Adrenal gland (tissue), 9 donors: ENCODE measurements at regions not wholly inside any gene's neighbourhood (a gene's known extent, or its start where the extent isn't known, plus 50 kb on each side); places are given as distances from the start of the nearest gene placed in this dataset.
"Not testable (repeated sequence)": the region's sequence is repeated elsewhere in the genome, so short reads cannot be mapped to it uniquely, and the experiment has no call there.

Experiments used
- DNase-seq, 7 donors: peaks; one replicate each; pipeline ENCODE4 v3.0.0-alpha.2; 2019 to 2020
- H3K27ac ChIP-seq, 5 donors: fragments of 200-600 bp; sonication (generic) in 4 of 5; 1 replicate in 3 of 5; 2 replicates in 2 of 5; pipeline versions ENCODE4 v1.5.1 to v1.8.0; 2016 to 2020; ENCODE audit warnings: mild to moderate bottlenecking in 1 of 5
- H3K27me3 ChIP-seq: fragments of 200-600 bp; 2 replicates; pipeline ENCODE4 v1.8.0; 2021
- H3K36me3 ChIP-seq, 2 donors: fragments of 200-600 bp; replicated peaks in 1 of 2; 1 replicate in 1 of 2; 2 replicates in 1 of 2; pipeline versions ENCODE4 v1.5.1 to v1.8.0; 2018 to 2022
- H3K4me1 ChIP-seq, 2 donors: fragments of 200-600 bp; replicated peaks in 1 of 2; 1 replicate in 1 of 2; 2 replicates in 1 of 2; pipeline versions ENCODE4 v1.5.1 to v1.8.0; 2018 to 2021
- H3K4me3 ChIP-seq, 4 donors: fragments of 200-600 bp; sonication (generic) in 3 of 4; one replicate each; pipeline ENCODE4 v1.5.1; 2016 to 2018
- H3K9me3 ChIP-seq, 3 donors: fragments of 200-600 bp; sonication (generic) in 1 of 3; replicated peaks in 1 of 3; 1 replicate in 2 of 3; 2 replicates in 1 of 3; pipeline versions ENCODE4 v1.5.1 to v1.8.0; 2016 to 2021
- CTCF ChIP-seq, 6 experiments: fragments of 450-650 bp in 4 of 6; fragments of 200-600 bp in 2 of 6; sonication (generic) in 1 of 6; IDR thresholded peaks; 1 replicate in 5 of 6; 2 replicates in 1 of 6; pipeline versions ENCODE4 v1.5.1 to v1.8.0; 2016 to 2021; ENCODE audit warnings: antibody characterized with exemption in 6 of 6, mild to moderate bottlenecking in 2 of 6, moderate library complexity in 1 of 6
- POLR2A ChIP-seq, 2 donors: fragments of 450-650 bp; IDR thresholded peaks; one replicate each; pipeline ENCODE4 v1.6.1; 2017; ENCODE audit warnings: antibody characterized with exemption in 2 of 2, mild to moderate bottlenecking in 2 of 2, moderate library complexity in 1 of 2
- WGBS, 4 donors: extraction: QIAGEN DNeasy Blood & Tissue Kit in 2 of 4; methylation state at CpG; one replicate each; pipeline versions ENCODE4 v1.1.5 to v1.1.7; 2013 to 2017; 5-methylcytosine and 5-hydroxymethylcytosine counted together
- intact Hi-C, 2 donors: fragments of 100-400 bp; cut with DNase I; formaldehyde crosslinking; loops; one replicate each; pipeline versions ENCODE4 v1.14.1 to v1.15.0; 2022 to 2023
- donor health status: healthy with polysubstance abuse.
- donor health status: Bipolar disorder and iron deficiency.
- donor health status: DM: yes; HTN: yes; CAD: no.
- donor health status: DM: no; HTN: no; CAD: no.
- donor health status: DM: no; HTN: no; CAD: no.

DNA sequence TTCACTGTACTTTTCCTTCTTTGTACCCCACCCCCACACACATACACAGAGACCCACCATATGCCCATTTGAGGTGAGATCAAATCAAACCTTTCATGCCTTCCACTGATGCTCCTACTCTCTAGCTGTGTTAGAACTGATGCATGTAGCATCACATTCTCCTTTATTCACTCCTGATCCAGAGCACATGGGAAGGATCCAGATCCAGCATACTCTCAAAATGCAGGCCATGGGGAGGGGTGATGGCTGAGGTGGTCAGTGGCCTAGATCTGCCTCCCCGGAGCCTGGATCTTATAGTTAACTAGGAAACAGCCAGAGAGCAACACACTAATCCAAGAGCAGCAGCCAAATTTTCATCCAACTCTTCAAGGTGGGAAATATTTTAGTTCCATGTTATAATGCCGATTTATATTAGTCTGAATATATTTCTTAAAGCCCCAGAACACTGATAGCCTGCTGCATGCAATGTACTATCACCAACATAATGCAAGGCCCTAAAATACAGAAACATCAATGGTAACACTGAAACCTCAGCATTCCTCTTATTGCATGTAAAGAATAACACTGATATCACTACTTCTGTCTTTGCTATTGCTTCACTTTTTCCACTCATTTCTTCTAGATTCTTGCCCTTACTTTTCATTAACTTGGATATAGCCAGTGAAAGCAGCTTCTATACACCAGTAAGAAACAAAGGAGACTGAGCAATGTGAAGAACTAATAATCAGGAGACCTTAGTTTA is 126.8 kb upstream of the BEND6 start:
- intact Hi-C loops: no loop called here
- Histone ChIP-seq H3K4me3 (no peak overlapping the region), H3K27ac (no peak overlapping the region), H3K27me3 (no peaks in the 10 kb centered on the region), H3K9me3 (no peaks in the 10 kb centered on the region), H3K36me3 (no peaks in the 10 kb centered on the region), H3K4me1 (no peaks in the 10 kb centered on the region)
- TF ChIP-seq POLR2A (IDR thresholded peaks at IDR 0.05) (no peak), CTCF (IDR thresholded peaks at IDR 0.05) (no peak)
- WGBS, 4 donors: 52 to 88% (median 85%) methylated on average over 2 of the region's 2 CpGs
- no peak for DNase-seq

DNA sequence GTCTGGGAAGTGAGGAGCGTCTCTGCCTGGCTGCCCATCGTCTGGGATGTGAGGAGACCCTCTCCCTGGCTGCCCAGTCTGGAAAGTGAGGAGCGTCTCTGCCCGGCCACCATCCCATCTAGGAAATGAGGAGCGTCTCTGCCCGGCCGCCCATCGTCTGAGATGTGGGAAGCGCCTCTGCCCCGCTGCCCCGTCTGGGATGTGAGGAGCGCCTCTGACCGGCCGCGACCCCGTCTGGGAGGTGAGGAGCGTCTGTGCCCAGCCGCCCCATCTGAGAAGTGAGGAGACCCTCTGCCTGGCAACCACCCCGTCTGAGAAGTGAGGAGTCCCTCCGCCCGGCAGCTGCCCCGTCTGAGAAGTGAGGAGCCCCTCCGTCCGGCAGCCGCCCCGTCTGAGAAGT is 130.5 kb upstream of the BEND6 start:
- H3K36me3 ChIP-seq, H3K9me3 ChIP-seq, H3K27me3 ChIP-seq, DNase-seq, intact Hi-C loops, H3K27ac ChIP-seq, H3K4me1 ChIP-seq, H3K4me3 ChIP-seq: not testable (repeated sequence)
- 94 to 100% (median 95%) methylated on average over 2 to 26 of the region's 26 CpGs for WGBS, 4 donors

DNA sequence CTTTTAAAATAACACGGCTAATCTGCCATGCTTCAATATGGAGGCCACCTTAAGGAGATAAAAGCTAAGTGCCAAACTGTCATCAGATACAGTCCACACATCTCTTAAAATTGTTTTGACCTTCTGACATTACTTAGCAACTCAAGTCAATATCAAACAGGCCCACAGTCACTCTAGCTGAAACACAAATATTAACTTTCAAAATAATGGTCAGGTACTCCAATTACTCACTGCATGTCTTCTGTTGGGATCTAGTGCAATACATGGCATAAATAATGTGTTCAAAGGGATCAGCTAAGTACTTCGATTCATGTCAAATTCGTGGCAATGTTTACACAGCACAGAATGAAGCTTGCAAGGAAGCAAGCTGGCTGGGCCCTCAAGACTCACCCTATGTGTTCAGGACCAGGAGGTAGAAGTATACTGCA is 133.9 kb upstream of the BEND6 start:
- WGBS, 4 donors: 41 to 56% (median 52%) methylated on average over 3 of the region's 3 CpGs
- H3K9me3 ChIP-seq: no peaks in the 10 kb centered on the region
- H3K4me1 ChIP-seq: no peaks in the 10 kb centered on the region
- H3K4me3 ChIP-seq: no peak overlapping the region
- H3K36me3 ChIP-seq: no peaks in the 10 kb centered on the region
- no peaks in the 10 kb centered on the region for H3K27me3 ChIP-seq
- no peak for DNase-seq
- H3K27ac ChIP-seq: no peak overlapping the region
- no peak for TF ChIP-seq CTCF (IDR thresholded peaks at IDR 0.05)
- intact Hi-C loops: no loop called here

- no peaks in the 10 kb centered on the region for H3K9me3 ChIP-seq
- no peaks in the 10 kb centered on the region for H3K27me3 ChIP-seq
- no peak overlapping the region for H3K4me3 ChIP-seq
- WGBS, 4 donors: 91 to 98% (median 91%) methylated on average over 2 of the region's 2 CpGs
- no peak for DNase-seq
- H3K27ac ChIP-seq: no peak overlapping the region
- H3K36me3 ChIP-seq: no peaks in the 10 kb centered on the region
- intact Hi-C loops: no loop called here
- TF ChIP-seq POLR2A (IDR thresholded peaks at IDR 0.05) (no peak), CTCF (IDR thresholded peaks at IDR 0.05) (no peak)
- peaks cover 0 to 8% of the 10 kb centered on the region in 2 donors for H3K4me1 ChIP-seq
Observed at GRCh38 chr6:56820060-56820459, 134.8 kb upstream of the BEND6 start.

DNA sequence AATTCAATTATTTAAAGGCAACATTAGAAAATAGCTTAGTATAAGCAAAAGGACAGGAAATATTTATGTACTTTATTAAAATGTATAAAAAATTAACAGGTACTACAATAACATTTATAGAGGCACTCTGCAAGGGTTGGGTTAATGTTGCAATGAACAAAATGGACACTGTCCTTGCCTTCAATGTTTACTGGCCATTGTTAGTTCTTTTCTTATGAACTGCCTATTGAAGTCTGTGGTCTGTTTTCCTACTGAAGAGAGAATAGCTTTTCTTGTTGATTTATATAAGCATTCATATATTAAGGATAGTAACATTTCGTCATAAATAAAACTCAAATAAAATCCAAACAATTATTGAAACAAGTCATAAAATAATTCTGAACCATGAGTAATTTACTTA is 135.3 kb upstream of the BEND6 start:
- 41 to 100% (median 90%) methylated on average over 1 of the region's 1 CpG for WGBS, 4 donors
- Histone ChIP-seq H3K27ac (no peak overlapping the region), H3K9me3 (no peaks in the 10 kb centered on the region), H3K36me3 (no peaks in the 10 kb centered on the region), H3K4me3 (no peak overlapping the region), H3K4me1 (peaks cover 0 to 13% of the 10 kb centered on the region in 2 donors), H3K27me3 (no peaks in the 10 kb centered on the region)
- intact Hi-C loops: no loop called here
- DNase-seq: no peak
- TF ChIP-seq POLR2A (IDR thresholded peaks at IDR 0.05) (no peak), CTCF (IDR thresholded peaks at IDR 0.05) (no peak)
